Mucosa of descending colon (tissue), 3 donors: ENCODE measurements at regions not wholly inside any gene's neighbourhood (a gene's known extent, or its start where the extent isn't known, plus 50 kb on each side); places are given as distances from the start of the nearest gene placed in this dataset.
"Not testable (repeated sequence)": the region's sequence is repeated elsewhere in the genome, so short reads cannot be mapped to it uniquely, and the experiment has no call there.

ENCODE experiments used
- ATAC-seq: fragments of 200-7000 bp; cut with Tn5 transposase; one replicate; pipeline ENCODE4 v1.9.1; 2020; ENCODE audit warnings: mild to moderate bottlenecking, moderate library complexity
- DNase-seq, 3 donors: peaks; one replicate each; pipeline ENCODE4 v3.0.0-alpha.2; 2020
- H3K36me3 ChIP-seq: fragments of 200-600 bp; one replicate; pipeline ENCODE4 v1.8.0; 2021; ENCODE audit warnings: low read depth, mild to moderate bottlenecking
- H3K4me1 ChIP-seq: fragments of 200-600 bp; one replicate; pipeline ENCODE4 v1.8.0; 2021; ENCODE audit warnings: low read depth, mild to moderate bottlenecking
- H3K4me3 ChIP-seq: fragments of 200-600 bp; one replicate; pipeline ENCODE4 v1.8.0; 2021; ENCODE audit warnings: mild to moderate bottlenecking
- H3K9me3 ChIP-seq: fragments of 200-600 bp; one replicate; pipeline ENCODE4 v1.8.0; 2021; ENCODE audit warnings: mild to moderate bottlenecking
- CTCF ChIP-seq: fragments of 200-600 bp; IDR thresholded peaks from one replicate; pipeline ENCODE4 v1.8.0; 2022; ENCODE audit warnings: antibody characterized with exemption, mild to moderate bottlenecking
- intact Hi-C, 2 donors: fragments of 100-400 bp; cut with DNase I in 1 of 2; cut with micrococcal nuclease in 1 of 2; formaldehyde crosslinking; loops; one replicate each; pipeline versions ENCODE4 v1.11.0 to v1.11.1; 2022; cut with DNase I, micrococcal nuclease
- donor health status: DM: no; HTN: no; CAD: no; lungs with moderate emphysema.
- donor health status: DM: no; HTN: no; CAD: no.
- donor health status: DM: no; HTN: yes; CAD: no.

GRCh38 chr19:37303591-37304171 is 67.2 kb upstream of the ZNF527 start:
- H3K4me3 ChIP-seq = no peak overlapping the region
- no peaks in the 10 kb centered on the region for H3K4me1 ChIP-seq
- TF ChIP-seq CTCF = no peak
- intact Hi-C loops = no loop called here
- DNase-seq = no peak
- no peak for ATAC-seq
- H3K36me3 ChIP-seq = no peaks in the 10 kb centered on the region
- peaks cover 30% of the 10 kb centered on the region for H3K9me3 ChIP-seq

GRCh38 chr19:37304190-37304883 is 66.6 kb upstream of the ZNF527 start:
- intact Hi-C loops = no loop called here
- ATAC-seq (no peak), DNase-seq (peak in 1 of 3 donors; percentile 30)

GRCh38 chr19:37304884-37305255 is 66.0 kb upstream of the ZNF527 start:
- DNase-seq (no peak), ATAC-seq (no peak)
- Histone ChIP-seq H3K4me1 (no peaks in the 10 kb centered on the region), H3K4me3 (no peak overlapping the region), H3K9me3 (peaks cover 30% of the 10 kb centered on the region), H3K36me3 (no peaks in the 10 kb centered on the region)
- intact Hi-C loops = no loop called here
- no peak for TF ChIP-seq CTCF

More at GRCh38 chr19:37304190-37304883, 66.6 kb upstream of the ZNF527 start:
- Histone ChIP-seq H3K4me1 (no peaks in the 10 kb centered on the region), H3K9me3 (peaks cover 30% of the 10 kb centered on the region), H3K36me3 (no peaks in the 10 kb centered on the region), H3K4me3 (no peak overlapping the region)
- TF ChIP-seq CTCF = no peak

GRCh38 chr19:37306383-37306963 is 64.4 kb upstream of the ZNF527 start:
- Histone ChIP-seq H3K36me3 (no peaks in the 10 kb centered on the region), H3K4me1 (no peaks in the 10 kb centered on the region), H3K9me3 (peaks cover 30% of the 10 kb centered on the region), H3K4me3 (no peak overlapping the region)
- ATAC-seq = no peak
- TF ChIP-seq CTCF = no peak
- no peak for DNase-seq
- intact Hi-C loops = no loop called here

- intact Hi-C loops = no loop called here
- no peaks in the 10 kb centered on the region for H3K36me3 ChIP-seq
- no peak for TF ChIP-seq CTCF
- DNase-seq (peak in 1 of 3 donors; percentile 28), ATAC-seq (no peak)
- no peaks in the 10 kb centered on the region for H3K4me1 ChIP-seq
- peaks cover 16% of the 10 kb centered on the region for H3K9me3 ChIP-seq
- no peak overlapping the region for H3K4me3 ChIP-seq
These were observed 60.9 kb upstream of the ZNF527 start for GRCh38 chr19:37309834-37310575.

GRCh38 chr19:37312531-37313334 is 58.2 kb upstream of the ZNF527 start:
- H3K4me1 ChIP-seq, H3K4me3 ChIP-seq, intact Hi-C loops, H3K9me3 ChIP-seq, H3K36me3 ChIP-seq: not testable (repeated sequence)
- ATAC-seq (peak; percentile 83), DNase-seq (peak; percentile 53 to 72 (median 60))
